ENCODE measurements at regions not wholly inside any gene's neighbourhood (a gene's known extent, or its start where the extent isn't known, plus 50 kb on each side); places are given as distances from the start of the nearest gene placed in this dataset.

DNA sequence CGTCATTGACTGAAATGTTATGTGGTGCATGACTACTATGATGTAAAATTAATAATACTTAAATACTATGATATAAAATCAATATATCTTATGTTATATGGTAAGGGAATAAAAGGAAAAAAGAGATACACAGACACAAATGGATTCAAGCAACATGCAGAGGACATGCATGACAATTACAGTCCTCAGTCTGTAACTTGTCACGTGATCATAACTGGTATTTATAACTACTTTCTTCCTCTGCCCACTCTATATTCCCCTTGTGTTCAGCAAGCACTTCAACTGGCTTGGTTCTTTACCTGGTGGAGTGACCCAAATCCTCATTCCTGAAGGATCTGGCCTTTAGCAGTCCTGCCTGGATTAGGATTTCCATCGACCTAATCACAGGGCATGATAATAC, 104.4 kb upstream of the FAM180A start:
- TF ChIP-seq POLR2A (IDR thresholded peaks at IDR 0.05): no peak
- TF ChIP-seq, protein P1, sequence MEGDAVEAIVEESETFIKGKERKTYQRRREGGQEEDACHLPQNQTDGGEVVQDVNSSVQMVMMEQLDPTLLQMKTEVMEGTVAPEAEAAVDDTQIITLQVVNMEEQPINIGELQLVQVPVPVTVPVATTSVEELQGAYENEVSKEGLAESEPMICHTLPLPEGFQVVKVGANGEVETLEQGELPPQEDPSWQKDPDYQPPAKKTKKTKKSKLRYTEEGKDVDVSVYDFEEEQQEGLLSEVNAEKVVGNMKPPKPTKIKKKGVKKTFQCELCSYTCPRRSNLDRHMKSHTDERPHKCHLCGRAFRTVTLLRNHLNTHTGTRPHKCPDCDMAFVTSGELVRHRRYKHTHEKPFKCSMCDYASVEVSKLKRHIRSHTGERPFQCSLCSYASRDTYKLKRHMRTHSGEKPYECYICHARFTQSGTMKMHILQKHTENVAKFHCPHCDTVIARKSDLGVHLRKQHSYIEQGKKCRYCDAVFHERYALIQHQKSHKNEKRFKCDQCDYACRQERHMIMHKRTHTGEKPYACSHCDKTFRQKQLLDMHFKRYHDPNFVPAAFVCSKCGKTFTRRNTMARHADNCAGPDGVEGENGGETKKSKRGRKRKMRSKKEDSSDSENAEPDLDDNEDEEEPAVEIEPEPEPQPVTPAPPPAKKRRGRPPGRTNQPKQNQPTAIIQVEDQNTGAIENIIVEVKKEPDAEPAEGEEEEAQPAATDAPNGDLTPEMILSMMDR (IDR thresholded peaks at IDR 0.05): no peak

Measured in adrenal gland (tissue), 5 donors.